ENCODE measurements at regions not wholly inside any gene's neighbourhood (a gene's known extent, or its start where the extent isn't known, plus 50 kb on each side); places are given as distances from the start of the nearest gene placed in this dataset.

DNA sequence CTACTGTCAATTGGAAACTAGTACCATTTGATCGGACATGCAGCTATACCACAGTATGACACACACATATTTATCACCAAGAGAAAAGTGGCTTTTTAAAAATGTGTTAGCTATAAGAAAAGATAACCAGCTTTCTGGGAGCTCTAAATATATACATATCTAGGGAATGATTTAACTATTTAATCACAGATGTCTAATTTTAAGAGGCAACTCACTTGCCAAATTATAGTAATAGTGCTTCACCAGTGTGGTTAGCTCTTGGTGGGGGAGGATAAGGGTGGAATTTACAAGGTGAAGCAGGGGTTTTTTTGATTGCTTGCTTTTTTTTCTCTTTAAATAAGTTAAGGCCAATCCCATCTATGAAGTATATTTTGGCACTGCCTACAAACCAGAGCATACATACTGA is 547.7 kb upstream of the DIPK2B start:
- DNase-seq: no peak
- no peaks in the 10 kb centered on the region for H3K79me1 ChIP-seq (ENCODE audit: insufficient read depth, low read depth, low read length, poor library complexity, severe bottlenecking)
- Mint-ChIP-seq H3K9me3 (peaks cover 31 to 47% of the 10 kb centered on the region in 2 experiments), H3K27me3 (ENCODE audit: low read depth) (no peaks in the 10 kb centered on the region; the same call in 1 of the 2 replicates), H3K27ac (no peak overlapping the region; a peak in 1 of 7 replicates), H3K4me3 (no peak overlapping the region), H3K36me3 (ENCODE audit: insufficient read depth in 1 of 3, low read depth in 3 of 3) (peaks cover 18 to 48% (median 20%) of the 10 kb centered on the region in 3 experiments), H3K4me1 (peaks cover 7 to 10% of the 10 kb centered on the region in 2 experiments; a peak in 3 of 4 replicates)
- no peak overlapping the region for H2AFZ ChIP-seq (ENCODE audit: low read length)
- H3K79me2 ChIP-seq (ENCODE audit: insufficient read depth, low read length): peaks cover 4% of the 10 kb centered on the region; the same call in 1 of the 2 replicates
- H3K9me3 ChIP-seq (ENCODE audit: control insufficient read depth, low read depth, low read length): no peaks in the 10 kb centered on the region
- no peak overlapping the region for H2BK120ac ChIP-seq (ENCODE audit: low read depth, low read length, poor library complexity, severe bottlenecking)
- H3K23me2 ChIP-seq (ENCODE audit: insufficient read length, low read depth, low read length, poor library complexity, severe bottlenecking): no peaks in the 10 kb centered on the region
- no peak overlapping the region for H2BK15ac ChIP-seq (ENCODE audit: low read depth, low read length)
- no CpG with 5 or more reads among the region's 1 CpG for WGBS (ENCODE audit: extremely low coverage, insufficient read length, low lambda C conversion rate)
- no peak overlapping the region for H2BK5ac ChIP-seq (ENCODE audit: insufficient read length, low read length)
- no peaks in the 10 kb centered on the region for H3K27me3 ChIP-seq (ENCODE audit: insufficient read depth, low read length)
- H3K27ac ChIP-seq (ENCODE audit: insufficient read length, low read depth, low read length): no peak overlapping the region
- TF ChIP-seq, protein P1, sequence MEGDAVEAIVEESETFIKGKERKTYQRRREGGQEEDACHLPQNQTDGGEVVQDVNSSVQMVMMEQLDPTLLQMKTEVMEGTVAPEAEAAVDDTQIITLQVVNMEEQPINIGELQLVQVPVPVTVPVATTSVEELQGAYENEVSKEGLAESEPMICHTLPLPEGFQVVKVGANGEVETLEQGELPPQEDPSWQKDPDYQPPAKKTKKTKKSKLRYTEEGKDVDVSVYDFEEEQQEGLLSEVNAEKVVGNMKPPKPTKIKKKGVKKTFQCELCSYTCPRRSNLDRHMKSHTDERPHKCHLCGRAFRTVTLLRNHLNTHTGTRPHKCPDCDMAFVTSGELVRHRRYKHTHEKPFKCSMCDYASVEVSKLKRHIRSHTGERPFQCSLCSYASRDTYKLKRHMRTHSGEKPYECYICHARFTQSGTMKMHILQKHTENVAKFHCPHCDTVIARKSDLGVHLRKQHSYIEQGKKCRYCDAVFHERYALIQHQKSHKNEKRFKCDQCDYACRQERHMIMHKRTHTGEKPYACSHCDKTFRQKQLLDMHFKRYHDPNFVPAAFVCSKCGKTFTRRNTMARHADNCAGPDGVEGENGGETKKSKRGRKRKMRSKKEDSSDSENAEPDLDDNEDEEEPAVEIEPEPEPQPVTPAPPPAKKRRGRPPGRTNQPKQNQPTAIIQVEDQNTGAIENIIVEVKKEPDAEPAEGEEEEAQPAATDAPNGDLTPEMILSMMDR (conservative IDR thresholded peaks at IDR 0.05): no peak
- H3K14ac ChIP-seq (ENCODE audit: insufficient read depth, low read length): no peak overlapping the region
- no peaks in the 10 kb centered on the region for H4K20me1 ChIP-seq (ENCODE audit: control insufficient read depth, insufficient read depth, insufficient read length)
- H3K23ac ChIP-seq (ENCODE audit: insufficient read length, low read depth, low read length): no peak overlapping the region
- H3K18ac ChIP-seq (ENCODE audit: insufficient read length, low read depth, low read length): no peak overlapping the region
- H3T11ph ChIP-seq (ENCODE audit: low read length): no peak overlapping the region
- no peak overlapping the region for H3K56ac ChIP-seq (ENCODE audit: insufficient read length, low read depth, low read length)
- no peak overlapping the region for H4K91ac ChIP-seq (ENCODE audit: insufficient read length, low read depth, low read length)
- no peak overlapping the region for H3K9ac ChIP-seq (ENCODE audit: extremely low read depth, insufficient read length, low read length)
- H2AK5ac ChIP-seq (ENCODE audit: insufficient read length, low read length): no peak overlapping the region
- no peak overlapping the region for H4K8ac ChIP-seq (replicated peaks; ENCODE audit: insufficient read length, low read depth, low read length)
- H4K5ac ChIP-seq (ENCODE audit: insufficient read length, low read depth, low read length): no peak overlapping the region
- H2BK20ac ChIP-seq (ENCODE audit: low read depth, low read length, poor library complexity, severe bottlenecking): no peak overlapping the region
- H3K4me1 ChIP-seq (ENCODE audit: insufficient read depth, low read length): no peaks in the 10 kb centered on the region; the same call in none of the 2 replicates
- no peak overlapping the region for H2BK12ac ChIP-seq (ENCODE audit: insufficient read length, low read depth, low read length)
- H3K4me2 ChIP-seq (ENCODE audit: insufficient read depth, insufficient read length, low read length): no peak overlapping the region
- no peak overlapping the region for H3K4ac ChIP-seq (ENCODE audit: low read depth, low read length)
